SH-SY5Y (cell line): ENCODE measurements at regions not wholly inside any gene's neighbourhood (a gene's known extent, or its start where the extent isn't known, plus 50 kb on each side); places are given as distances from the start of the nearest gene placed in this dataset.

Experiments used
- GATA2 ChIP-seq: IDR thresholded peaks from 2 replicates; pipeline ENCODE4 v1.6.1; 2011; ENCODE audit warnings: mild to moderate bottlenecking, low read depth, low read length
- GATA3 ChIP-seq: IDR thresholded peaks from 2 replicates; pipeline ENCODE4 v1.6.1; 2011; ENCODE audit warnings: low read depth, mild to moderate bottlenecking, low read length, moderate library complexity

GRCh38 chr4:182019148-182019652 is 224.0 kb upstream of the TENM3 start:
- TF ChIP-seq GATA2: no peak
- TF ChIP-seq GATA3: no peak
